ENCODE measurements at regions not wholly inside any gene's neighbourhood (a gene's known extent, or its start where the extent isn't known, plus 50 kb on each side); places are given as distances from the start of the nearest gene placed in this dataset.

DNA sequence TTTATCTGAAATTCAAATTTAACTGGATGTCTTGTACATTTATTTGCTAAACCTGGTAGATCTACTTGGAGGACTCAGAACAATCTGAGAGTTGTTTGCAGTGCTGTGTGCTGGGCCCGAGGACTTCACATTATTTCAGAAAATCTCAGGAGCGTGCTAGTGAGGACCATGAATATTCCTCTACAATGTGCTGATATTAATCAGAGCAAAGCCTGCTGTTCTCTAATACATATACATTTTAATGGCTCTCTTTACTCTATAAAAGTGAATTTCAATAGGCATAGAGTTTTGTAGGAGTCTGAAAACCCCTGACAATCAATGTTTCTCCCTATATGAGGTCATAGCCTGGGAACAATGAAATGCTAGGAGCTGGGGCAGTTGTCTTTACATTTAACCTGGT, 144.3 kb downstream of the NEDD1 start:
- DNase-seq (ENCODE audit: low read depth in 1 of 2, low spot score in 1 of 2) = no peak
- Histone ChIP-seq H3K27me3 (ENCODE audit: insufficient read depth, poor library complexity, severe bottlenecking) (no peaks in the 10 kb centered on the region), H3K27ac (replicated peaks) (no peak overlapping the region), H3K4me3 (replicated peaks; ENCODE audit: insufficient read depth, low read length) (no peak overlapping the region)
- no peak for TF ChIP-seq CTCF (IDR thresholded peaks at IDR 0.05; ENCODE audit: insufficient read depth, low read length)

GRCh38 chr12:97061171-97061570, 154.1 kb downstream of the NEDD1 start:
- DNase-seq (ENCODE audit: low read depth in 1 of 2, low spot score in 1 of 2) = no peak

GRCh38 chr12:97063292-97063935, 156.4 kb downstream of the NEDD1 start:
- no peak for DNase-seq (ENCODE audit: low read depth in 1 of 2, low spot score in 1 of 2)
- no peak overlapping the region for H3K4me3 ChIP-seq (replicated peaks; ENCODE audit: insufficient read depth, low read length)
- no peaks in the 10 kb centered on the region for H3K27me3 ChIP-seq (ENCODE audit: insufficient read depth, poor library complexity, severe bottlenecking)
- H3K27ac ChIP-seq (replicated peaks) = no peak overlapping the region
- no peak for TF ChIP-seq SPI1 (IDR thresholded peaks at IDR 0.05; ENCODE audit: borderline replicate concordance, low read depth)

More at GRCh38 chr12:97061171-97061570, 154.1 kb downstream of the NEDD1 start:
- no peaks in the 10 kb centered on the region for H3K27me3 ChIP-seq (ENCODE audit: insufficient read depth, poor library complexity, severe bottlenecking)
- TF ChIP-seq POLR2AphosphoS5 (IDR thresholded peaks at IDR 0.05; ENCODE audit: low read depth) (no peak), GABPA (IDR thresholded peaks at IDR 0.05; ENCODE audit: low read depth) (no peak), CTCF (IDR thresholded peaks at IDR 0.05; ENCODE audit: insufficient read depth, low read length) (no peak)
- H3K27ac ChIP-seq (replicated peaks) = no peak overlapping the region
- H3K4me3 ChIP-seq (replicated peaks; ENCODE audit: insufficient read depth, low read length) = no peak overlapping the region

DNA sequence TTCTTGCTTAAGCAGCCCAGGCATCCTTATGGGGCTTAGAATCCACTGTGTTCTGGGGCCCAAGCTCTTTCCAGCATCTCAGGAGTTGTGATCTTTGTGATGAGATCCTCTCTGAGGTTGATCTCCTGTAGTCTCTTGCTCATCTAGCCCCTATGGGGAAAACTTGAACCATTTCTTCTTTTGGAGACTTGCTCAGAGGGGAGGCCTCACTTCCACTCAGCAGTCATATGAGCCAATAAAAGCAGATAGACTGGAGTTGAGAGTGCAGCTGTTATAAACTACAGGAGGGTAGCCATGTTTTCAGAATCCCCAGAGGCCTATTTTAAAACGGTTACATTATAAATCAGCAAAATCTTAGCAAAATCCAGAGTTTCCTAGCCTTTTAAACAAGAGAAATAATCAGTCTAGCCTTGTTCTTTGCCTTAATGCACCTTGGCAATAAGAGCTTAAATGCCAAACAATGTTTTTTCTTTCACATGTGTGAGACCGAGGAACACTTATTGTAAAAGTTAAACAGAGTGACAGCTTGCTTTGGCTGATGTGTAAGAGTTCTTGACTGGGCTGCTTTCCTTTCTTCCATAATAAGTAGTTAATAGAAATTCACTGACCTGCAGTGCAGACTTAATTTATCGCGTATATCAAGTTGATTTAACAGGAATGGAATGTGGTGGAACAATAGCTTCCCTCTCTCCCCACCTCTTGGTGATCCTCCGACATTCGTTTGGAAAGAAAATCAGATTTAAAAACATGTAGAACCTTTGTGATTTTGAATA, 168.3 kb downstream of the NEDD1 start:
- Histone ChIP-seq H3K4me3 (replicated peaks; ENCODE audit: insufficient read depth, low read length) (no peak overlapping the region), H3K27ac (replicated peaks) (no peak overlapping the region), H3K27me3 (ENCODE audit: insufficient read depth, poor library complexity, severe bottlenecking) (no peaks in the 10 kb centered on the region)
- TF ChIP-seq SPI1 (IDR thresholded peaks at IDR 0.05; ENCODE audit: borderline replicate concordance, low read depth) (no peak), CTCF (IDR thresholded peaks at IDR 0.05; ENCODE audit: insufficient read depth, low read length) (no peak), POLR2AphosphoS5 (IDR thresholded peaks at IDR 0.05; ENCODE audit: low read depth) (no peak), REST (IDR thresholded peaks at IDR 0.05; ENCODE audit: insufficient replicate concordance, low read depth) (no peak), GABPA (IDR thresholded peaks at IDR 0.05; ENCODE audit: low read depth) (no peak)
- DNase-seq (ENCODE audit: low read depth in 1 of 2, low spot score in 1 of 2) = no peak

- Histone ChIP-seq H3K4me3 (replicated peaks; ENCODE audit: insufficient read depth, low read length) (no peak overlapping the region), H3K27me3 (ENCODE audit: insufficient read depth, poor library complexity, severe bottlenecking) (no peaks in the 10 kb centered on the region), H3K27ac (replicated peaks) (no peak overlapping the region)
- no peak for TF ChIP-seq CTCF (IDR thresholded peaks at IDR 0.05; ENCODE audit: insufficient read depth, low read length)
- no peak for TF ChIP-seq REST (IDR thresholded peaks at IDR 0.05; ENCODE audit: insufficient replicate concordance, low read depth)
- no peak for TF ChIP-seq SPI1 (IDR thresholded peaks at IDR 0.05; ENCODE audit: borderline replicate concordance, low read depth)
- TF ChIP-seq GABPA (IDR thresholded peaks at IDR 0.05; ENCODE audit: low read depth) = no peak
- DNase-seq (ENCODE audit: low read depth in 1 of 2, low spot score in 1 of 2) = no peak
These were observed 169.0 kb downstream of the NEDD1 start for GRCh38 chr12:97075934-97076630.
